ENCODE measurements at regions not wholly inside any gene's neighbourhood (a gene's known extent, or its start where the extent isn't known, plus 50 kb on each side); places are given as distances from the start of the nearest gene placed in this dataset.

DNA sequence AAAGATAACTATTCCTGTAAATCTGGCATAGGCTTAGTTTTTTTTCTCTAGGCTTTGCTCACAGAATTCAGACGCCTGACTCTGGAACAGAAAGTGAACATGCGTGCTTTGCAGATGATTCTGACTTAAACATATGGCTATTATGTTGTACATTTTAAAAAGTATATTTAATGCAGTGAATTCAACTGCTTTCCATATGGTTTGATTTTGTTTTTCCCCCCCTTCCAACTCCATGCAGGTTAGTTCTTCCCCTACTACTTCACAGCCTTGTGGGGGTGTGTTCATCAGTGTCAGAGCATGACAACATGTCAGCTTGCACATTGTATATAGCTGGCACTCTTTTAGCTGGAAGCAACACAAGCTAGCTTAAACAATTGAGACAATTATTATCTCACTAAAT, 226.8 kb downstream of the TMEM167A start:
- intact Hi-C loops (cut with micrococcal nuclease; ENCODE audit: unreplicated experiment), result no loop called here
- Histone ChIP-seq H3K4me2 (ENCODE audit: control insufficient read depth, insufficient read depth) (no peak overlapping the region), H3K9me3 (replicated peaks; ENCODE audit: control insufficient read depth, insufficient read depth, low read length) (no peaks in the 10 kb centered on the region), H3K4me1 (ENCODE audit: control insufficient read depth, insufficient read depth, low read length) (no peaks in the 10 kb centered on the region), H3K27me3 (replicated peaks in 1 of 2; ENCODE audit: control insufficient read depth in 2 of 2, insufficient read depth in 2 of 2, low read length in 1 of 2) (no peaks in the 10 kb centered on the region), H3K4me3 (no peak overlapping the region), H3K36me3 (ENCODE audit: control insufficient read depth in 2 of 2, insufficient read depth in 2 of 2, low read length in 1 of 2) (no peaks in the 10 kb centered on the region), H3K79me2 (ENCODE audit: control insufficient read depth, insufficient read depth, low read length) (no peaks in the 10 kb centered on the region), H3K27ac (ENCODE audit: control insufficient read depth, insufficient read depth) (no peak overlapping the region), H3K9ac (ENCODE audit: control insufficient read depth, insufficient read depth, low read length) (no peak overlapping the region), H2AFZ (ENCODE audit: control insufficient read depth, low read depth, low read length) (no peak overlapping the region), H4K20me1 (ENCODE audit: control insufficient read depth, insufficient read depth) (no peaks in the 10 kb centered on the region)
- TF ChIP-seq GATAD2B (conservative IDR thresholded peaks at IDR 0.05; ENCODE audit: low read depth), result no peak
- no peak for TF ChIP-seq MEF2B (IDR thresholded peaks at IDR 0.05; ENCODE audit: partially characterized antibody, poor library complexity, severe bottlenecking)
- no peak for TF ChIP-seq BMI1 (IDR thresholded peaks at IDR 0.05; ENCODE audit: borderline replicate concordance)
- TF ChIP-seq TCF3 (IDR thresholded peaks at IDR 0.05; ENCODE audit: borderline replicate concordance, insufficient read depth, low read depth, low read length), result no peak
- TF ChIP-seq SIN3A (IDR thresholded peaks at IDR 0.05; ENCODE audit: low read depth, low read length), result no peak
- TF ChIP-seq KDM1A (IDR thresholded peaks at IDR 0.05; ENCODE audit: borderline replicate concordance), result no peak
- TF ChIP-seq, protein P1, sequence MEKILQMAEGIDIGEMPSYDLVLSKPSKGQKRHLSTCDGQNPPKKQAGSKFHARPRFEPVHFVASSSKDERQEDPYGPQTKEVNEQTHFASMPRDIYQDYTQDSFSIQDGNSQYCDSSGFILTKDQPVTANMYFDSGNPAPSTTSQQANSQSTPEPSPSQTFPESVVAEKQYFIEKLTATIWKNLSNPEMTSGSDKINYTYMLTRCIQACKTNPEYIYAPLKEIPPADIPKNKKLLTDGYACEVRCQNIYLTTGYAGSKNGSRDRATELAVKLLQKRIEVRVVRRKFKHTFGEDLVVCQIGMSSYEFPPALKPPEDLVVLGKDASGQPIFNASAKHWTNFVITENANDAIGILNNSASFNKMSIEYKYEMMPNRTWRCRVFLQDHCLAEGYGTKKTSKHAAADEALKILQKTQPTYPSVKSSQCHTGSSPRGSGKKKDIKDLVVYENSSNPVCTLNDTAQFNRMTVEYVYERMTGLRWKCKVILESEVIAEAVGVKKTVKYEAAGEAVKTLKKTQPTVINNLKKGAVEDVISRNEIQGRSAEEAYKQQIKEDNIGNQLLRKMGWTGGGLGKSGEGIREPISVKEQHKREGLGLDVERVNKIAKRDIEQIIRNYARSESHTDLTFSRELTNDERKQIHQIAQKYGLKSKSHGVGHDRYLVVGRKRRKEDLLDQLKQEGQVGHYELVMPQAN (conservative IDR thresholded peaks at IDR 0.05), result no peak
- TF ChIP-seq, protein P2, sequence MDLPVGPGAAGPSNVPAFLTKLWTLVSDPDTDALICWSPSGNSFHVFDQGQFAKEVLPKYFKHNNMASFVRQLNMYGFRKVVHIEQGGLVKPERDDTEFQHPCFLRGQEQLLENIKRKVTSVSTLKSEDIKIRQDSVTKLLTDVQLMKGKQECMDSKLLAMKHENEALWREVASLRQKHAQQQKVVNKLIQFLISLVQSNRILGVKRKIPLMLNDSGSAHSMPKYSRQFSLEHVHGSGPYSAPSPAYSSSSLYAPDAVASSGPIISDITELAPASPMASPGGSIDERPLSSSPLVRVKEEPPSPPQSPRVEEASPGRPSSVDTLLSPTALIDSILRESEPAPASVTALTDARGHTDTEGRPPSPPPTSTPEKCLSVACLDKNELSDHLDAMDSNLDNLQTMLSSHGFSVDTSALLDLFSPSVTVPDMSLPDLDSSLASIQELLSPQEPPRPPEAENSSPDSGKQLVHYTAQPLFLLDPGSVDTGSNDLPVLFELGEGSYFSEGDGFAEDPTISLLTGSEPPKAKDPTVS (IDR thresholded peaks at IDR 0.05; ENCODE audit: low read depth, low read length), result no peak
- no peak for TF ChIP-seq SP1 (IDR thresholded peaks at IDR 0.05; ENCODE audit: low read depth, low read length)
- TF ChIP-seq, protein P3, sequence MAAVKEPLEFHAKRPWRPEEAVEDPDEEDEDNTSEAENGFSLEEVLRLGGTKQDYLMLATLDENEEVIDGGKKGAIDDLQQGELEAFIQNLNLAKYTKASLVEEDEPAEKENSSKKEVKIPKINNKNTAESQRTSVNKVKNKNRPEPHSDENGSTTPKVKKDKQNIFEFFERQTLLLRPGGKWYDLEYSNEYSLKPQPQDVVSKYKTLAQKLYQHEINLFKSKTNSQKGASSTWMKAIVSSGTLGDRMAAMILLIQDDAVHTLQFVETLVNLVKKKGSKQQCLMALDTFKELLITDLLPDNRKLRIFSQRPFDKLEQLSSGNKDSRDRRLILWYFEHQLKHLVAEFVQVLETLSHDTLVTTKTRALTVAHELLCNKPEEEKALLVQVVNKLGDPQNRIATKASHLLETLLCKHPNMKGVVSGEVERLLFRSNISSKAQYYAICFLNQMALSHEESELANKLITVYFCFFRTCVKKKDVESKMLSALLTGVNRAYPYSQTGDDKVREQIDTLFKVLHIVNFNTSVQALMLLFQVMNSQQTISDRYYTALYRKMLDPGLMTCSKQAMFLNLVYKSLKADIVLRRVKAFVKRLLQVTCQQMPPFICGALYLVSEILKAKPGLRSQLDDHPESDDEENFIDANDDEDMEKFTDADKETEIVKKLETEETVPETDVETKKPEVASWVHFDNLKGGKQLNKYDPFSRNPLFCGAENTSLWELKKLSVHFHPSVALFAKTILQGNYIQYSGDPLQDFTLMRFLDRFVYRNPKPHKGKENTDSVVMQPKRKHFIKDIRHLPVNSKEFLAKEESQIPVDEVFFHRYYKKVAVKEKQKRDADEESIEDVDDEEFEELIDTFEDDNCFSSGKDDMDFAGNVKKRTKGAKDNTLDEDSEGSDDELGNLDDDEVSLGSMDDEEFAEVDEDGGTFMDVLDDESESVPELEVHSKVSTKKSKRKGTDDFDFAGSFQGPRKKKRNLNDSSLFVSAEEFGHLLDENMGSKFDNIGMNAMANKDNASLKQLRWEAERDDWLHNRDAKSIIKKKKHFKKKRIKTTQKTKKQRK (IDR thresholded peaks at IDR 0.05; ENCODE audit: low read depth, low read length), result no peak
- TF ChIP-seq HDAC6 (IDR thresholded peaks at IDR 0.05; ENCODE audit: unreplicated experiment), result no peak
- TF ChIP-seq ZNF274 (IDR thresholded peaks at IDR 0.05; ENCODE audit: insufficient read depth, insufficient read length), result no peak
- no peak for TF ChIP-seq ZNF24 (IDR thresholded peaks at IDR 0.05)
- TF ChIP-seq, protein P4, sequence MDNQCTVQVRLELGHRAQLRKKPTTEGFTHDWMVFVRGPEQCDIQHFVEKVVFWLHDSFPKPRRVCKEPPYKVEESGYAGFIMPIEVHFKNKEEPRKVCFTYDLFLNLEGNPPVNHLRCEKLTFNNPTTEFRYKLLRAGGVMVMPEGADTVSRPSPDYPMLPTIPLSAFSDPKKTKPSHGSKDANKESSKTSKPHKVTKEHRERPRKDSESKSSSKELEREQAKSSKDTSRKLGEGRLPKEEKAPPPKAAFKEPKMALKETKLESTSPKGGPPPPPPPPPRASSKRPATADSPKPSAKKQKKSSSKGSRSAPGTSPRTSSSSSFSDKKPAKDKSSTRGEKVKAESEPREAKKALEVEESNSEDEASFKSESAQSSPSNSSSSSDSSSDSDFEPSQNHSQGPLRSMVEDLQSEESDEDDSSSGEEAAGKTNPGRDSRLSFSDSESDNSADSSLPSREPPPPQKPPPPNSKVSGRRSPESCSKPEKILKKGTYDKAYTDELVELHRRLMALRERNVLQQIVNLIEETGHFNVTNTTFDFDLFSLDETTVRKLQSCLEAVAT (IDR thresholded peaks at IDR 0.05), result no peak
- TF ChIP-seq EED (IDR thresholded peaks at IDR 0.05; ENCODE audit: low read depth), result no peak
- ATAC-seq, result no peak
- SMC1A ChIA-PET (ENCODE audit: uncharacterized antibody, unreplicated experiment), result no interaction called here
- CTCF ChIA-PET, result no interaction called here
- in situ Hi-C loops (cut with MboI), result no loop called here
- RAD21 ChIA-PET (ENCODE audit: unreplicated experiment), result no interaction called here
- no peak for FAIRE-seq
- no peak for DNase-seq (ENCODE audit: low read depth, low spot score)
- 64% methylated on average over 2 of the region's 2 CpGs for WGBS (ENCODE audit: insufficient coverage, insufficient replicate concordance, low lambda C conversion rate, missing lambda C conversion rate)
- POLR2A ChIA-PET, result no interaction called here
- BruUV-seq (replicated peaks), result no TSS peak

Data from GM12878 (cell line).